CD8-positive, alpha-beta memory T cell (primary cell): ENCODE measurements at regions not wholly inside any gene's neighbourhood (a gene's known extent, or its start where the extent isn't known, plus 50 kb on each side); places are given as distances from the start of the nearest gene placed in this dataset.
"Not testable (repeated sequence)": the region's sequence is repeated elsewhere in the genome, so short reads cannot be mapped to it uniquely, and the experiment has no call there.

Experiments used
- CTCF ChIA-PET: fragments of 350-600 bp; sonication (Branson Sonifier 250); formaldehyde crosslinking; loops from one replicate; lab custom pipeline; 2021; ENCODE audit warnings: antibody characterized with exemption; lab: Charles Lee
- POLR2A ChIA-PET: fragments of 350-600 bp; sonication (Branson Sonifier 250); formaldehyde crosslinking; loops from one replicate; lab custom pipeline; 2021; ENCODE audit warnings: antibody characterized with exemption; lab: Charles Lee
- DNase-seq, 5 donors: peaks; one replicate each; pipeline versions ENCODE4 v3.0.0 to v3.0.0-alpha.2; 2020 to 2022; ENCODE audit warnings: mixed read lengths in 1 of 5
- H3K27ac ChIP-seq: one replicate; pipeline ENCODE4 v1.7.0; 2013; ENCODE audit warnings: low read depth, mild to moderate bottlenecking, low read length, moderate library complexity
- H3K27me3 ChIP-seq: 2 replicates; pipeline ENCODE4 v1.7.0; 2013; ENCODE audit warnings: low read length, mild to moderate bottlenecking; ENCODE audit not compliant: insufficient read depth, poor library complexity, severe bottlenecking
- H3K36me3 ChIP-seq: 2 replicates; pipeline ENCODE4 v1.7.0; 2013; ENCODE audit warnings: mild to moderate bottlenecking, low read length, moderate library complexity; ENCODE audit not compliant: insufficient read depth
- H3K4me1 ChIP-seq: 2 replicates; pipeline ENCODE4 v1.7.0; 2013; ENCODE audit warnings: mild to moderate bottlenecking, low read length, moderate library complexity; ENCODE audit not compliant: insufficient read depth
- H3K4me3 ChIP-seq: 2 replicates; pipeline ENCODE4 v1.7.0; 2013; ENCODE audit warnings: mild to moderate bottlenecking, low read length
- H3K9me3 ChIP-seq: 2 replicates; pipeline ENCODE4 v1.7.0; 2013; ENCODE audit warnings: mild to moderate bottlenecking, low read length
- H3K27ac Mint-ChIP-seq, 8 donors: one replicate each; pipeline ENCODE4 v1.8.0; 2020 to 2021; ENCODE audit warnings: mixed read lengths in 8 of 8, mild to moderate bottlenecking in 6 of 8, inconsistent platforms in 3 of 8, moderate library complexity in 3 of 8
- H3K27me3 Mint-ChIP-seq, 2 donors: one replicate each; pipeline ENCODE4 v1.8.0; 2020 to 2021; ENCODE audit warnings: mixed read lengths in 2 of 2, mild to moderate bottlenecking in 1 of 2, moderate library complexity in 1 of 2
- H3K36me3 Mint-ChIP-seq, 3 donors: one replicate each; pipeline ENCODE4 v1.8.0; 2020 to 2021; ENCODE audit warnings: mixed read lengths in 3 of 3, inconsistent platforms in 1 of 3, mild to moderate bottlenecking in 1 of 3
- H3K4me1 Mint-ChIP-seq, 3 donors: one replicate each; pipeline ENCODE4 v1.8.0; 2020 to 2021; ENCODE audit warnings: mixed read lengths in 3 of 3, inconsistent platforms in 1 of 3, mild to moderate bottlenecking in 1 of 3
- H3K4me3 Mint-ChIP-seq, 7 donors: one replicate each; pipeline ENCODE4 v1.8.0; 2020 to 2021; ENCODE audit warnings: mixed read lengths in 7 of 7, mild to moderate bottlenecking in 6 of 7, moderate library complexity in 4 of 7, inconsistent platforms in 2 of 7
- H3K9me3 Mint-ChIP-seq, 5 donors: one replicate each; pipeline ENCODE4 v1.8.0; 2020 to 2022; ENCODE audit warnings: mixed read lengths in 5 of 5, mild to moderate bottlenecking in 3 of 5, moderate library complexity in 2 of 5, inconsistent platforms in 1 of 5

- H3K4me1 Mint-ChIP-seq, H3K27ac ChIP-seq, H3K36me3 ChIP-seq, H3K4me1 ChIP-seq, H3K9me3 Mint-ChIP-seq, H3K4me3 Mint-ChIP-seq, H3K27me3 ChIP-seq, H3K9me3 ChIP-seq, H3K27ac Mint-ChIP-seq, H3K27me3 Mint-ChIP-seq, POLR2A ChIA-PET, H3K4me3 ChIP-seq, DNase-seq, CTCF ChIA-PET: not testable (repeated sequence)
- peaks cover 0 to 12% (median 0%) of the 10 kb centered on the region in 3 donors for H3K36me3 Mint-ChIP-seq
These were observed 61.0 kb downstream of the SPDYE17 start for GRCh38 chr7:76971201-76971600.

DNA sequence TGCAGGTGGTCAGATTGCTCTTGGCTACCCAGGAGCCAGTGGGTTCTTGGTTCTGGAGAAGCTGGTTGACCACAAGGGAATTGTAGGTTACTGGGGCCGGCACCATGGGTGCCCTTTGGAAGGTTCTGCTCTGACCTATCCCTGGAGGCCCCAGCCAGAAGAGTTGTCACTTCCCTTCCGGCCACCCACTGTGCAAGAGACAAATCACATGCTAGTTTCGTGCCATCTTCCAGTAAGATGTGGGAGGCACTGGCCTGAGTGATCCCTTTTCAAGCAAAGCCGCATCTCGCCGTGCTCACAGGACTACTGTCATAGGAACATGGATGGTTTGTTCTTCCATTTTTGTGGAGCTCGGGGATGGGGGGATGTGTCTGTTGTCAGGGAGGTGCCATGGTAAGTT lies 62.3 kb downstream of the SPDYE17 start:
- H3K27me3 ChIP-seq, DNase-seq, H3K4me3 Mint-ChIP-seq, H3K4me1 ChIP-seq, CTCF ChIA-PET, H3K4me1 Mint-ChIP-seq, H3K27ac ChIP-seq, POLR2A ChIA-PET, H3K9me3 Mint-ChIP-seq, H3K27me3 Mint-ChIP-seq, H3K9me3 ChIP-seq, H3K4me3 ChIP-seq, H3K36me3 ChIP-seq: not testable (repeated sequence)
- H3K27ac Mint-ChIP-seq: peak overlapping the region in 2 of 8 donors; percentile 19 to 33
- H3K36me3 Mint-ChIP-seq: peaks cover 0 to 12% (median 0%) of the 10 kb centered on the region in 3 donors

GRCh38 chr7:76965731-76966548 lies 66.2 kb downstream of the SPDYE17 start:
- CTCF ChIA-PET, DNase-seq, H3K27me3 ChIP-seq, H3K27ac Mint-ChIP-seq, H3K9me3 ChIP-seq, H3K4me1 ChIP-seq, H3K4me1 Mint-ChIP-seq, H3K4me3 ChIP-seq, POLR2A ChIA-PET, H3K4me3 Mint-ChIP-seq, H3K27me3 Mint-ChIP-seq, H3K9me3 Mint-ChIP-seq, H3K36me3 ChIP-seq, H3K27ac ChIP-seq: not testable (repeated sequence)
- peaks cover 0 to 11% (median 0%) of the 10 kb centered on the region in 3 donors for H3K36me3 Mint-ChIP-seq

DNA sequence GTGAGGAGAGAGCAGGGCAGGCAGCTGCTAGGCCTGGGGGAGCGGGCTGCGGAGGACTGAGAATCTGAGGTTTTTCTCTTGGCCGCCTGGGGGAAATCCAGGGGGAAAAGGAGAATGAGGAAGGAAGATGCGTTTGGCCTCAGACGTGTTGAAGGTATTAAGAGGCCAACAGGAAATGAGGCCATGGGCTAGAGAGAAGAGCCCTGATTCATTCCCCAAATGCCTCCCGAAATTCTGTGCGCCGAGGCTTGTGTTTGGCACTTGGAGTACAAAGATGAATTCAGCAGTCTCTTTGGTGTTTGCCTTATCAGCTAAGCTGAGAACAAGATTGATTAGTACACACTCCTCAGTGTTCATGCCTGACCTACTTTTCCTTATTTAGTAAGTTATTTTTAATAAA lies 68.1 kb downstream of the SPDYE17 start:
- POLR2A ChIA-PET, H3K36me3 Mint-ChIP-seq, H3K9me3 ChIP-seq, H3K4me1 Mint-ChIP-seq, H3K27me3 Mint-ChIP-seq, H3K9me3 Mint-ChIP-seq, H3K4me3 Mint-ChIP-seq, H3K4me1 ChIP-seq, H3K27me3 ChIP-seq, DNase-seq, H3K27ac Mint-ChIP-seq, CTCF ChIA-PET, H3K27ac ChIP-seq, H3K36me3 ChIP-seq, H3K4me3 ChIP-seq: not testable (repeated sequence)

DNA sequence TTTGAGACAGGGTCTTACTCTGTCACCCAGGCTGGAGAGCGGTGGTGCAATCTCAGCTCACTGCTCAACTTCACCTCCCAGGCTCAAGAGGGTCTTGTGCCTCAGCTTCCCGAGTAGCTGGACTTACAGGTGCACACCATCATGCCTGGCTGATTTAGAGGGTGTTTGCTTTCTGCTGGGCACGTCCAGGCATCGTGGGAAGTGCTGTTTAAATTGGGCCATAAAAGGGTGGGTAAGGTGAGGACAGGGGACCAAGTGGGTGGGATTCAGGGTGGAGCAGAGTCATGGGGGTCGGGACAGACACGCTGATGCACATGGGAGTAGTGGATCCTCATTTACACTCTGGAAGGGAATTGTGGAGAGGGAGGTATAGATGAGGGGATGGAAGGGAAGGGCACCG lies 69.1 kb downstream of the SPDYE17 start:
- H3K4me3 ChIP-seq, H3K4me1 Mint-ChIP-seq, H3K36me3 ChIP-seq, H3K27ac Mint-ChIP-seq, H3K4me1 ChIP-seq, H3K27me3 ChIP-seq, H3K27me3 Mint-ChIP-seq, POLR2A ChIA-PET, H3K9me3 ChIP-seq, H3K27ac ChIP-seq, H3K9me3 Mint-ChIP-seq, DNase-seq, H3K4me3 Mint-ChIP-seq, CTCF ChIA-PET, H3K36me3 Mint-ChIP-seq: not testable (repeated sequence)

DNA sequence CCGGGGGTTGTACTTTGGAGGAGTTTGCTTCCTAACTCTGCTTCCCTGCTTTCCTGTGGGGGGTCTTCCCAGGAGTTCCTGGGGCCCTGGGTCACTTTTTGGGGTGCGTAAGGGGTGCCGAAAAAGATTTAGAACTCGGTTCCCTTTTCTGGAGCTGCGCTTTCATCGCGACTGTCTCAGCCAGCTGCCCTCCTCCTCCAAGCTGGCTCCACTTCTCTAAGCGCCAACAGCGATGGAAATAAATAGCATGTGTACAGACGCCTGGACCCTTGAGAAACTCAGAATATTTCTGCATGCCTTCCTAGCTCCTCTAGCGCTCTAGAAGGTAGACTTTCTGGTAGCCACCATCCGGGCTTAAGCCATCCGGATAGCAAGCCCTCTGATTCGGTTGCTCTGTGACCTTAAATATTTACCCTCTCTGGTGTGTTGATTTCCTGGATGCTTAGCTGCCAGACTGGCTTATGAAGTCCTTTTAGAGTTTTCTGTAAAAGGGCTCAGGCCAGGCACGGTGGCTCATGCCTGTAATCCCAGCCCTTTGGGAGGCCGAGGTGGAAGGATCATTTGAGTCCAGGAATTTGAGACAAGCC lies 71.7 kb downstream of the SPDYE17 start:
- DNase-seq, H3K4me3 ChIP-seq, H3K36me3 ChIP-seq, H3K9me3 ChIP-seq, H3K27me3 Mint-ChIP-seq, H3K4me1 Mint-ChIP-seq, H3K27ac Mint-ChIP-seq, H3K27me3 ChIP-seq, H3K36me3 Mint-ChIP-seq, H3K27ac ChIP-seq, H3K9me3 Mint-ChIP-seq, H3K4me1 ChIP-seq, CTCF ChIA-PET, POLR2A ChIA-PET, H3K4me3 Mint-ChIP-seq: not testable (repeated sequence)

DNA sequence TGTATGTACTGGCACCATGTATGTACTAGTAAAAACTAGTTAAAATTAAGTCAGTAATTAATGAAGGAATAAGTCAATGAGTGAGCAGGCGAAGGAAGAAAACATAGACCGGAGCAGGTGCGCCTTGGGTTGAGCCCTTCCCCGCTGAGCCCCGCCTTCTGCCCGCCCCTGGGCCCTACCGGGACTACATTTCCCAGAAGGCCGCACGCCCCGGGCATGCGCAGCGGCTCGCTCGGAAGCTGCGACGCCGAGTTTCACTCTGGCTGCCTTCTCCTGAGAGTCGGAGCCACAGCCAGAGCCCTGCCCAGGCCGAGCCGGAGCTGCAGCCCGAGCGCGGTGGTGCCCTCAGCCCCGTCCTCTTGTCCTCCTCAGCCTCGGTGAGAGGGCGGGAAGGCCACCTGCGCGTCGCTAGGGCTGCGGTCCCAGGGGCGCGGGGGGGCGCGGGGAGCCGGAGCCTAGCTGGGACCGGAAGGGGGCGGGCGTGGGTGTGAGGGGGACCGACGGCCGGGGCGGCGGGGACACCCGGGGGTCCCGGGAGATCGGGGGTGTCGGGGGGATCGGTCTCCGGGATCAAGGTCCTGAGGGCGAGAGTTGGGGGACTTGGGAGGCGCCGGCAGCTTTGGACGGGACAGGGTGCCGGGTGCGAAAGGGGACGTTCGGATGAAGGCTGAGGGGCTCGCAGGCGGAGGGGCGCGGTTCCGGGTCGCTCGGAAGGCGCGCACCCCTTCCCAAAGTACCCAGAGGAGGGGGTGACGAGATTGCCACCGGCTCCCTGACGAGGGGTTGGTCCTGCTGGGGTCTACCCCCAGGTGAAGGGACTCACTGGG lies 72.4 kb downstream of the SPDYE17 start:
- H3K27me3 ChIP-seq, H3K4me1 Mint-ChIP-seq, H3K27ac Mint-ChIP-seq, H3K9me3 Mint-ChIP-seq, POLR2A ChIA-PET, H3K4me1 ChIP-seq, H3K27me3 Mint-ChIP-seq, H3K27ac ChIP-seq, CTCF ChIA-PET, H3K4me3 Mint-ChIP-seq, H3K4me3 ChIP-seq, H3K36me3 ChIP-seq, H3K9me3 ChIP-seq, H3K36me3 Mint-ChIP-seq: not testable (repeated sequence)
- DNase-seq: peak in 2 of 5 donors; percentile 10 to 47

DNA sequence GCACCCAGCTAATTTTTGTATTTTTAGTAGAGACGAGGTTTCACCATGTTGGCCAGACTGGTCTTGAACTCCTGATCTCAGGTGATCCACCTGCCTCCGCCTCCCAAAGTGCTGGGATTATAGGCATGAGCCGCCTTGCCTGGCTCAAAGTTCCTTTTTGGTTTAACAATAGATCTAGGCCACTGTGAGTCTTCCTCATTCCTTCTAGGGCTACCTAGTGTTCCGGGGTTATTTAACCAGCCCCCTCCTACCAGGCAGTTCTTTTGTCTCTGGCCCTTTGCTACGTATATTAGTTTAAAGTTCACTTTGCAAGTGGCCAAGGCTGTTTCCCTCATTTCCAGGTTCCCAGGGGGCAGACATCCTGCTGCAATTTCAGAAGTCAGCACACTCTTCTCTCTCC lies 75.6 kb downstream of the SPDYE17 start:
- not testable (repeated sequence) for H3K9me3 Mint-ChIP-seq, DNase-seq, H3K4me1 ChIP-seq

More for the DNA sequence above, 75.6 kb downstream of the SPDYE17 start:
- H3K27ac ChIP-seq, H3K36me3 ChIP-seq, H3K36me3 Mint-ChIP-seq, H3K27me3 ChIP-seq, H3K9me3 ChIP-seq, CTCF ChIA-PET, H3K4me3 ChIP-seq, H3K4me1 Mint-ChIP-seq, H3K27ac Mint-ChIP-seq, POLR2A ChIA-PET, H3K4me3 Mint-ChIP-seq, H3K27me3 Mint-ChIP-seq: not testable (repeated sequence)
